Keratinocyte (primary cell): ENCODE measurements at regions not wholly inside any gene's neighbourhood (a gene's known extent, or its start where the extent isn't known, plus 50 kb on each side); places are given as distances from the start of the nearest gene placed in this dataset.

Experiments
- DNase-seq: peaks from one replicate; pipeline ENCODE4 v3.0.0-alpha.2; 2011; ENCODE audit warnings: low read depth, missing footprints, low spot score
- FAIRE-seq: peaks from 2 replicates; lab custom pipeline; 2011; peaks lifted over from hg19 to GRCh38; lab: Jason Lieb, UNC
- H2AFZ ChIP-seq: 2 replicates; pipeline ENCODE4 v1.6.0; 2012; ENCODE audit warnings: low read length, control low read depth, inconsistent platforms; ENCODE audit not compliant: control insufficient read depth
- H3K27ac ChIP-seq: 2 replicates; pipeline ENCODE4 v1.5.1; 2011; ENCODE audit warnings: low read length; ENCODE audit not compliant: control insufficient read depth, insufficient read depth
- H3K27me3 ChIP-seq: 3 replicates; pipeline ENCODE4 v1.6.0; 2011; ENCODE audit warnings: low read length; ENCODE audit not compliant: control insufficient read depth, insufficient read depth; ENCODE audit errors: extremely low read depth
- H3K36me3 ChIP-seq, 2 experiments: 2 replicates in 1 of 2; 3 replicates in 1 of 2; pipeline ENCODE4 v1.5.1; 2011; ENCODE audit warnings: low read length in 2 of 2, mild to moderate bottlenecking in 1 of 2; ENCODE audit not compliant: control insufficient read depth in 2 of 2, insufficient read depth in 2 of 2; ENCODE audit errors: extremely low read depth in 1 of 2
- H3K4me1 ChIP-seq: 3 replicates; pipeline ENCODE4 v1.5.1; 2011; ENCODE audit warnings: low read length; ENCODE audit not compliant: control insufficient read depth, insufficient read depth; ENCODE audit errors: extremely low read depth
- H3K4me2 ChIP-seq: 3 replicates; pipeline ENCODE4 v1.6.0; 2011; ENCODE audit warnings: low read depth, low read length; ENCODE audit not compliant: control insufficient read depth, insufficient read depth; ENCODE audit errors: extremely low read depth
- H3K4me3 ChIP-seq, 3 experiments: fragments of 200-600 bp in 1 of 3; sonication (generic) in 1 of 3; 2 replicates in 2 of 3; 3 replicates in 1 of 3; pipeline ENCODE4 v1.5.1; 2011 to 2016; ENCODE audit warnings: low read length in 3 of 3, mild to moderate bottlenecking in 3 of 3, control low read depth in 2 of 3, inconsistent platforms in 1 of 3, low read depth in 1 of 3, mixed read lengths in 1 of 3, mixed run types in 1 of 3, moderate library complexity in 1 of 3; ENCODE audit not compliant: control insufficient read depth in 2 of 3, insufficient read depth in 2 of 3; ENCODE audit errors: extremely low read depth in 1 of 3
- H3K79me2 ChIP-seq: 2 replicates; pipeline ENCODE4 v1.6.0; 2012; ENCODE audit warnings: low read length; ENCODE audit not compliant: control insufficient read depth, insufficient read depth
- H3K9ac ChIP-seq: 3 replicates; pipeline ENCODE4 v1.6.0; 2011; ENCODE audit warnings: low read length; ENCODE audit not compliant: control insufficient read depth, insufficient read depth; ENCODE audit errors: extremely low read depth
- H3K9me1 ChIP-seq: 3 replicates; pipeline ENCODE4 v1.6.0; 2011; ENCODE audit warnings: low read length; ENCODE audit not compliant: control insufficient read depth, insufficient read depth; ENCODE audit errors: extremely low read depth
- H3K9me3 ChIP-seq: 2 replicates; pipeline ENCODE4 v1.5.1; 2012; ENCODE audit warnings: low read depth, low read length; ENCODE audit not compliant: control insufficient read depth
- H4K20me1 ChIP-seq: 3 replicates; pipeline ENCODE4 v1.6.0; 2011; ENCODE audit warnings: low read length; ENCODE audit not compliant: control insufficient read depth, insufficient read depth; ENCODE audit errors: extremely low read depth
- EZH2 ChIP-seq: IDR thresholded peaks from one replicate; pipeline ENCODE4 v1.6.1; 2012; ENCODE audit warnings: inconsistent platforms, mild to moderate bottlenecking, low read length, moderate library complexity
- dilution Hi-C: fragments of 300-500 bp; cut with MboI; formaldehyde crosslinking; loops from one replicate; pipeline ENCODE4 v1.7.0; 2020; ENCODE audit warnings: low sequenced_read_pairs; ENCODE audit not compliant: extremely low pct_ligation_motif_present
- TF ChIP-seq, protein P1 (sequence below), 3 experiments: IDR thresholded peaks in 1 of 3; conservative IDR thresholded peaks in 1 of 3; optimal IDR thresholded peaks in 1 of 3; 2 replicates in 2 of 3; 3 replicates in 1 of 3; pipeline versions ENCODE3 to v1.5.1; 2011; ENCODE audit warnings: low read length in 3 of 3, mild to moderate bottlenecking in 3 of 3, moderate library complexity in 2 of 3, control low read depth in 1 of 3, inconsistent platforms in 1 of 3; ENCODE audit not compliant: insufficient read depth in 2 of 3; ENCODE audit errors: extremely low read depth in 1 of 3

DNA sequence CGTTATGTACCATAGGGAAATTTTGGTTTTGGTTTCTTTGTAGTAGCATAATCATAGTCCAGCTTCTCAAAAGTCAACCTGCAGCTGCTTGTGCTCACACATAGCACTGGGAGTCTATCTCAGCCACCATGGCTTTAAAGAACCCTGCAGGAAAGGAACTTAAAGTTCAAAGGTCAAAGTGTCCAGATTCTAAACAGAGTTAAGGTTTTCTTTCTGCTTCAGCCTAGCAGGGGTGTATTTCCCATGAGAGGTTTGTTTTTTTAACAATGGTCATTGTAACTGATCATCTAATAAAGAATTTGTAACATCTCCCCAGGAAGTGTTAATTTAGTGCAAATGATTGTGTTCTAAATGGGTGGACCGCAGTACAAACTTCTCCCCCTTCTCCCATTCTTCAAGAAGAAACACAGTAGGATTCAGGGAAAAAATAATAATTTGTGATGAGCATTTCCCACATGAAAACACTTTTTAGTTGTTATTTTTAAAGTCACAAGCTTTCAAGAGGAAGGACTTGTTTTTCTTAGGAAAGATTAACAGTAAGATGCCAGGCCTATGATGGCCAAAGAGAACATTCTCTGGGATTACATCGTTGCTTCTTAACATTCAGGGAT lies 168.0 kb downstream of the EFNB2 start:
- Histone ChIP-seq H3K9me3 (peaks cover 2% of the 10 kb centered on the region), H3K4me2 (no peak overlapping the region), H3K9ac (no peak overlapping the region), H3K27ac (no peak overlapping the region), H3K36me3 (no peaks in the 10 kb centered on the region), H2AFZ (no peak overlapping the region), H3K4me1 (peaks cover 7% of the 10 kb centered on the region), H3K4me3 (no peak overlapping the region), H4K20me1 (no peaks in the 10 kb centered on the region), H3K27me3 (no peaks in the 10 kb centered on the region), H3K79me2 (no peaks in the 10 kb centered on the region), H3K9me1 (no peaks in the 10 kb centered on the region)
- FAIRE-seq, result no peak
- TF ChIP-seq, protein P1, sequence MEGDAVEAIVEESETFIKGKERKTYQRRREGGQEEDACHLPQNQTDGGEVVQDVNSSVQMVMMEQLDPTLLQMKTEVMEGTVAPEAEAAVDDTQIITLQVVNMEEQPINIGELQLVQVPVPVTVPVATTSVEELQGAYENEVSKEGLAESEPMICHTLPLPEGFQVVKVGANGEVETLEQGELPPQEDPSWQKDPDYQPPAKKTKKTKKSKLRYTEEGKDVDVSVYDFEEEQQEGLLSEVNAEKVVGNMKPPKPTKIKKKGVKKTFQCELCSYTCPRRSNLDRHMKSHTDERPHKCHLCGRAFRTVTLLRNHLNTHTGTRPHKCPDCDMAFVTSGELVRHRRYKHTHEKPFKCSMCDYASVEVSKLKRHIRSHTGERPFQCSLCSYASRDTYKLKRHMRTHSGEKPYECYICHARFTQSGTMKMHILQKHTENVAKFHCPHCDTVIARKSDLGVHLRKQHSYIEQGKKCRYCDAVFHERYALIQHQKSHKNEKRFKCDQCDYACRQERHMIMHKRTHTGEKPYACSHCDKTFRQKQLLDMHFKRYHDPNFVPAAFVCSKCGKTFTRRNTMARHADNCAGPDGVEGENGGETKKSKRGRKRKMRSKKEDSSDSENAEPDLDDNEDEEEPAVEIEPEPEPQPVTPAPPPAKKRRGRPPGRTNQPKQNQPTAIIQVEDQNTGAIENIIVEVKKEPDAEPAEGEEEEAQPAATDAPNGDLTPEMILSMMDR (optimal IDR thresholded peaks at IDR 0.05 in 1 of 3, IDR thresholded peaks at IDR 0.05 in 1 of 3, conservative IDR thresholded peaks at IDR 0.05 in 1 of 3; ENCODE audit: extremely low read depth in 1 of 3, insufficient read depth in 2 of 3, low read length in 3 of 3), result no peak
- no peak for TF ChIP-seq EZH2
- DNase-seq, result no peak
- dilution Hi-C loops, result no loop called here

- DNase-seq (no peak), FAIRE-seq (peak; percentile 98)
- H3K4me1 ChIP-seq, result peaks cover 16% of the 10 kb centered on the region
- H3K79me2 ChIP-seq, result no peaks in the 10 kb centered on the region
- peak overlapping the region; percentile 25 for H3K27ac ChIP-seq
- H3K9ac ChIP-seq, result no peak overlapping the region
- no peaks in the 10 kb centered on the region for H3K9me1 ChIP-seq
- dilution Hi-C loops, result no loop called here
- no peaks in the 10 kb centered on the region for H4K20me1 ChIP-seq
- no peaks in the 10 kb centered on the region for H3K27me3 ChIP-seq
- peak overlapping the region; percentile 66 for H3K4me2 ChIP-seq
- peak overlapping the region; percentile 1 for H2AFZ ChIP-seq
- no peaks in the 10 kb centered on the region for H3K36me3 ChIP-seq
- H3K4me3 ChIP-seq, result no peak overlapping the region
- no peak for TF ChIP-seq EZH2
- TF ChIP-seq, protein P1 (optimal IDR thresholded peaks at IDR 0.05 in 1 of 3, IDR thresholded peaks at IDR 0.05 in 1 of 3, conservative IDR thresholded peaks at IDR 0.05 in 1 of 3; ENCODE audit: extremely low read depth in 1 of 3, insufficient read depth in 2 of 3, low read length in 3 of 3), result no peak
- peaks cover 2% of the 10 kb centered on the region for H3K9me3 ChIP-seq
Observed at GRCh38 chr13:106362707-106363106, 172.8 kb downstream of the EFNB2 start.
